COLO829 (cell line): ENCODE measurements at regions not wholly inside any gene's neighbourhood (a gene's known extent, or its start where the extent isn't known, plus 50 kb on each side); places are given as distances from the start of the nearest gene placed in this dataset.
"Not testable (repeated sequence)": the region's sequence is repeated elsewhere in the genome, so short reads cannot be mapped to it uniquely, and the experiment has no call there.

Source experiments
- DNase-seq: peaks from one replicate; pipeline ENCODE4 v3.0.0; 2012; ENCODE audit warnings: low spot score

DNA sequence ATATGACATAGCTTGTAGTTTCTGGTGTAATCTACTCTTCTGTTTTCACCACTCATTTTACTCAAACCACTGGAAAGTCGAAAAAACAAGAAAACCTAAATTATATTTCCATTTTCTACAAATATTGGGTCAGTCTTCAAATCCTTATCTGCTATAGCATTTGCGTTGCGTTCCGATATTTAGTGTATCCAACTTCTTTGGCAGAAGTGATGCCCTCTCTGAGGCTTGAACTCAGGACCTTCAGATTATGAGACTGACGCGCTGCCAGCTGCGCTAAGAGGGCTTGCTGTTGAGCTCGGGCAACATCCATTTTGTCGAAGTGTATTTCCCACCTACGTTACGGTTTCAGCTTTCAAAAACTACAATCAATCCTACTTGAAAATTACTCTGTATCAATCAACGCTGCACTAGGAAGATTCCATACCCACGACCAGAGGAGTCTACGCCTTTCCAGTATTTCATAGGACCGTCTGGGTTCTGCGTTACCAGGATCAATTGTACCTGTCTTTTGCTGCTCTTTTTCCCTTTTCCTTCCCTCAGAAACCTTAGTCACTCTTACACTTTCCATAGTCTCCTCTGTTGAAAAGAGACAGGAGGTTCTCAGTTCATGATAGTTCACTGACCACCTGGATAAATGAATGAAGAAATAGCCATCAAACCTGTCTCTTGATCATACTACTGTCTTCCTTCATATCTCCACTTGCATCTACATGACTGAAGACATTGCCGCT lies 140.5 kb upstream of the ZNF322 start:
- DNase-seq, result not testable (repeated sequence)

DNA sequence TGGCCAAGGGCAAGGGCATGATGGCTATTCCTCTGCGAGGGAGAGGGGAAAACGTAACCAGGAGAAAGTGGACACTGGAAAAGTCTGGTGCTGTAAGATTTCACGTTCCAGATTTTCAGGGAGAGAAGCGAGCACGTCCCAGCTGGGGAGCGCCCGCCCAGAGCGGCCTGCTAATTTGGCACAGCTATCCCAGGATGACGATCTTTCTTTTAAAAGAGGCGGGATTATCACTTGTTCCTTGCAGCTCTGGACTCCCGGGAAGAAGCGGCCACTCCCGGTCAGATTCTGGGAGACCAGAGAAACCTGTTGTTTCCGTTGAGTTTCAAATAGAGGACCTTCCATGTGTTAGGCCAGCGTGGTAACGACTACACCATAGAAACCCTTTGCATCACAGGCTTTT lies 144.2 kb upstream of the ZNF322 start:
- DNase-seq, result not testable (repeated sequence)

DNA sequence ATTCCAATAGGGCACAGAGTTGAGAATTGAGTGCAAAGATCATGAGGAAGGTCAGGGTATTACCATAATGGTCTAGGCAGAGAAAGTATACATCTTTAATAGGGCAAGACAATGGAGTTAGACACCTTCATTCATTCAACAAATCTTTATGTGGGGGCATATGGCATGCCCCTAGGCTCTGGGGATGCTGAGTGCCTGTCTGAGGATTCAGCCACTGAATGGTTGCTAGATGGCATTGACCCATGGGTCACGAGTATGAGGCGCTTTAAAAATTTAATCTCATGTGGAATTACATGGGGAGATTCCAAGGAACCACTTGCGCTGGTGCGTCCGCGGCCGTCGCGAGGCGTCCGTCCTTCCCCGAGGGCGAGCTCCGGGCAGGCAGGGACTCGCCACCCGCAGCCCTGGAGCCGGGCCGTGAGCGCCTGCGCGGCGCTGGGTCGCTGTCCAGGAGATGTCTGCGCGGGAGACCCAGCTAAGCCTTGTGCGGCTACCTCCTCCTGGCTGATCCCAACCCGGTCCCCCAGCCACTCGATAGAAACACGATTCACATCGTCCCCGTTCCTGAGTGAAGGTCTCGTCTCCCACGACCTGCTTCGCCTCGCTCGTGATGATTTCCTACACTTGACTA lies 152.1 kb upstream of the ZNF322 start:
- DNase-seq, result not testable (repeated sequence)

DNA sequence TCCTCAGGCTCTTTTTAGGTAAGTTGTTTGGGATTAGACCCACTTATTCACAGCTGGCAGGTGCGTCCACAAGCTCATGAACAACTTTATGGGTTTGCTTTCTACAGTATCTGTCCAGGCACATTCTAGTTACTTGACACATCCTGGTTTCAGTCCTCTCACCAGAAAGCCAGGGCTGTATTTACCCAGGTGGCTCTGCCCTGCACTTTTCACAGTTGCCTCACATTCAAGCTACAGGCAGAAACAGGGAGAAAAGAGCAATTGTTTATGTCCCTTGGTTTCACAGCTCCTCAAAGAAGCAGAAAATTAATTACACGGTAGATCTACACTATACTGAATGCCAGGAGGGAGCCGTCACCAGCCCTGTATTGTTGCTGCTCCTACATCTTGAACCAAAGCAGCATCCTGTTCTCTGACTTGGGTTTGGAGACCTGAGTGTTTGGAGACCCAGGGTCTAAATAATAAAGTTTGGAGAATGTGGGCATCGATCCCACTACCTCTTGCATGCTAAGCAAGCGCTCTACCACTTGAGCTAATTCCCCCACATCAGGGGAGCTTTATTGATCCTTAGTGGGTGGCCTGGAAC lies 159.2 kb upstream of the ZNF322 start:
- not testable (repeated sequence) for DNase-seq

GRCh38 chr6:26827965-26828364 lies 168.4 kb upstream of the ZNF322 start:
- DNase-seq, result not testable (repeated sequence)

GRCh38 chr6:26829480-26829879 lies 169.9 kb upstream of the ZNF322 start:
- DNase-seq, result not testable (repeated sequence)

GRCh38 chr6:26830992-26831391 lies 171.4 kb upstream of the ZNF322 start:
- DNase-seq, result not testable (repeated sequence)

GRCh38 chr6:26835707-26836106 lies 176.2 kb upstream of the ZNF322 start:
- not testable (repeated sequence) for DNase-seq

GRCh38 chr6:26836657-26837056 lies 177.1 kb upstream of the ZNF322 start:
- not testable (repeated sequence) for DNase-seq

DNA sequence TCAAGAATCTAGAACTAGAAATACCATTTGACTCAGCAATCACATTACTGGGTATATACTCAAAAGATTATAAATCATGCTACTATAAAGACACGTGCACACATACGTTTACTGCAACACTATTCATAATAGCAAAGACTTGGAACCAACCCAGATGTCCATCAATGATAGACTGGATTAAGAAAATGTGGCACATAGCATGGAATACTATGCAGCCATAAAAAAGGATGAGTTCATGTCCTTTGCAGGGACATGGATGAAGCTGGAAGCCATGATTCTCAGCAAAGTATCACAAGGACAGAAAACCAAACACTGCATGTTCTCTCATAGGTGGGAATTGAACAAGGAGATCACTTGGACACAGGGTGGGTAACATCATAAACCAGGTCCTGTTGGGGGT lies 185.3 kb upstream of the ZNF322 start:
- DNase-seq, result not testable (repeated sequence)

DNA sequence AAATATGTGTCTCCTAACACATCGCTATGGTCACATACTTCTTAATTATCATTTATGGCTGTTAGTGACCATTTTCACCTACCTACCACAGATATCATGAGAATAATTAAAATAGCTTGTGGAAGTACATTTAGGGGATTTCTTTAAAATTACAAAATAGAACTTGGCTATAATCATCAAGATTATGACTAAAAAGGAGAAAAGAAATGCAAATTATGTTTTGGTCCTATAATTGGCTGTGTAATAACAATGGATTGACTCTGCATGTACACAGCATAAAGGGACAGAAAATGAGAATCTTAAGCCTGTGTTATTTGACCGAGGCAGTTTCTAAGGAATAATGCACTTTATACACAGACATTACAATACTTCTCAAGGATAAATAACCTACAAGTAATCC lies 197.7 kb upstream of the ZNF322 start:
- DNase-seq, result not testable (repeated sequence)

DNA sequence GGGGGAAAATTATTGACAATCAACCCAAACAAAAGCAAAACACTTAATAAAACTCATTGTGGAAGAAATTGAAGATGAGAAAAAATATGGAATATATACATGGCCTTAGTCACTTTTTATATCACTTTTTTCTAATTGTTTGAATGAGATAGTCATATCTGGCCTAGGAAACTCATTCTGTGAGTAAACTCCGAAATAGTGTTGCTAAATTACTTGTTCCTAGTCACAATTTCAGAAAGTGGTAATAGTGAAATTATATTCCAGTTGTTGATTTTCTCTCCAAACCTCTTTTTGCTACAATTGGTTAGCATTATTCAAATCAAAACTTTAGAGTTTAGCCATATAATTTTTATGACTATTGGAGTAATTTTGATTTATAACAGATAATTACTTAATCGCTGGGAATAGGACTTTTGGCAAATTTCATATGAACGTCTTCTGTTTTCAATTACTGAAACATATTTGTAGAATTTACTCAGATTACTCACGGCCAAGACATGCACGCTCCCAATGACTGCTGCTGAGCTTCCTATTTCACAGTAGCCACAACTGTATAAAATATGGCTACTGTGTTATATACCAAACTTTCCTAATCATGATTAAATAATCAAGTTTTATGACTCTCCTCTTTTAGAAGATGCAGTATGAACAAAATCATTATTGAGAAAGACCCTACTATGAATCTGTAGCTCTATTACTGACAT lies 199.7 kb upstream of the ZNF322 start:
- not testable (repeated sequence) for DNase-seq

- DNase-seq, result not testable (repeated sequence)
Measured at GRCh38 chr6:26859771-26860163, 200.2 kb upstream of the ZNF322 start.

DNA sequence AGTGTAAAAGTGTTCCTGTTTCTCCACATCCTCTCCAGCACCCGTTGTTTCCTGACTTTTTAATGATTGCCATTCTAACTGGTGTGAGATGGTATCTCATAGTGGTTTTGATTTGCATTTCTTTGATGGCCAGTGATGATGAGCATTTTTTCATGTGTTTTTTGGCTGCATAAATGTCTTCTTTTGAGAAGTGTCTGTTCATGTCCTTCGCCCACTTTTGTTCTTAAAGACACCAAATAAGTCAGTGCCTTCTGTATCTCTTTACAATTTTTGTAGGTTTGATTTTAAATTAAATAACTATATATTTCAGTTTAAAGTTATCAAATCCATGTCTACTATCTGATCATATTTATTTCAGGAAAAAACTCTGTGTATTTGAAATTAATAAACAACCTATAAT lies 202.4 kb upstream of the ZNF322 start:
- not testable (repeated sequence) for DNase-seq

DNA sequence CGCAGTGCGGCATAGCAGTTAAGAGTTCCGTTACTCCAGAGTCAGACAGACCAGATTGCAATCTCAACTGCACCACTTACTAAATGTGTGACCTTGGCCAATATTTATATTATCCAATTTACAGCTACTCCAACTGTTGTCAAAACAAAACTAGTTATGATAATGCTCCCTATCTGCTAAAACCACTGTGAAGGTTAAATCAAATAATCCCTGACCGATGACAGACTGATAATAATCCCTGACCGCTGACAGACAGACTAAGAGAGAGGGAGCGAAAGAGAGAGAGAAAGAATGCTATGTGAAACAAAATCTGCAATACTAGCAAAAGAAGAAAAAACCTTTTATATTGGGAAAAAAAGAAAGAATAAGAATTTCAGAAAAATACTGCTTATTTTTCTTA lies 204.1 kb upstream of the ZNF322 start:
- not testable (repeated sequence) for DNase-seq

DNA sequence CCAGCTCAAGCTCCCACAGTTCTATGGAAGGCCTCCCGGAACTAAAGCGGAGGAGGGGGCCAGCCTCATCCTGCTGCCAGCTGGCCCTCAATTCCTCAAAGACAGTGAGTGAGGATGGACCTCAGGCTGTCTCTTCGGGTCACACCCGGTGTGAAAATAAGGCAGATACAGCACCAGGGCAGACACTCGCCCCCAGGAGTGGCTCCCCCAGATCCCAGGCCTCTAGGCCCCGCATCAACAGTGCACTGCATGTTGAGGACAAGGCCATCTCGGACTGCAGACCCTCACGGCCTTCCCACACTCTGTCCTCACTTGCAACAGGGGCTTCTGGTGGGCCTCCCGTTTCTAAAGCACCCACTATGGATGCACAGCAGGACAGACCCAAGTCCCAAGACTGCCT lies 239.2 kb upstream of the ZNF322 start:
- not testable (repeated sequence) for DNase-seq

GRCh38 chr6:26924206-26924605 lies 264.7 kb upstream of the ZNF322 start:
- DNase-seq, result not testable (repeated sequence)

GRCh38 chr6:26928190-26928589 lies 268.6 kb upstream of the ZNF322 start:
- DNase-seq, result not testable (repeated sequence)

- DNase-seq, result not testable (repeated sequence)
Measured at GRCh38 chr6:26937258-26937657, 277.7 kb upstream of the ZNF322 start.

DNA sequence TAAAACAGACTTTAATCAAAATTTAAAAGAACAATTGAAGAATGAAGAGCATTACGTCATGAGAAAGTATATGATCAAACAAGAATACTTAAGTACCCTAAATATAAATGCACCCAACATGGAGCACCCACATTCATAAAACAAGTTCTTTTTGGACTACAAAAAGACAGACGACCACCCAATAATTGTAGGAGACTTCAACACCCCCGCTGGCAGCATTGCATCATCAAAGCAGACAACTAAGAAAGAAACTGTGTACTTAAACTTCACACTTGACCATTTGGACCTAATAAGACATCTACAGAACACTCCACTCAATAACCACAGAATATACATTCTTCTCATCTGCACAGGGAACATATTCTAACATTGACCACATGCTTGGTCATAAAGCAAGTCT lies 291.7 kb upstream of the ZNF322 start:
- not testable (repeated sequence) for DNase-seq

GRCh38 chr6:26956078-26956600 lies 291.4 kb upstream of the PRSS16 start:
- not testable (repeated sequence) for DNase-seq

DNA sequence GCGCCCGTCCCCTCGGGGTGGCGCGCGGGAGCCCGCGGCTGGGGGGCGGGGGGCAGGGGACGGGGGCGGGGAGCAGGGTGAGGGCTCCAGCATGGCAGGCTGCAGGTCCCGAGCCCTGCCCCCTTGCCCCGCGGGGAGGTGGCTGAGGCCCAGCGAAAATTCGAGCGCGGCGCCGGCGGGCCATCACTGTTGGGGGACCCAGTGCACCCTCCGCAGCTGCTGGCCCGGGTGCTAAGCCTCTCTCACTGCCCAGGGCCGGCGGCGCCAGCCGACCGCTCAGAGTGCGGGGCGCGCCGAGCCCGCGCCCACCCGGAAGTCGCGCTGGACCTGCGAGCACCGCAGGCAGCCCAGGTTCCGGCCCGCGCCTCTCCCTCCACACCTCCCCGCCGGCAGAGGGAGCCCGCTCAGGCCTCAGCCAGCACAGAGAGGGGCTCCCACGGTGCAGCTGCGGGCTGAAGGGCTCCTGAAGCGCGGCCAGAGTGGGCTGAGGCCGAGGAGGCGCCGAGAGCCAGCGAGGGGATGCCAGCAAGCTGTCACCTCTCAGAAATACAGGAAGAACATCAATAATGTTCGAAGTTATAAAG lies 290.8 kb upstream of the PRSS16 start:
- not testable (repeated sequence) for DNase-seq
